SK-N-MC (cell line): ENCODE measurements at regions not wholly inside any gene's neighbourhood (a gene's known extent, or its start where the extent isn't known, plus 50 kb on each side); places are given as distances from the start of the nearest gene placed in this dataset.

Experiments
- DNase-seq: peaks from one replicate; pipeline ENCODE4 v3.0.0-alpha.2; 2011; ENCODE audit warnings: low read depth, low spot score
- H3K27ac ChIP-seq: fragments of 200-600 bp; sonication (generic); 2 replicates; pipeline ENCODE4 v1.5.1; 2016; ENCODE audit warnings: mixed run types
- H3K36me3 ChIP-seq: fragments of 200-600 bp; sonication (generic); 2 replicates; pipeline ENCODE4 v1.6.1; 2017; ENCODE audit warnings: antibody characterized with exemption, low read length, mixed read lengths; ENCODE audit not compliant: insufficient read depth
- H3K4me3 ChIP-seq: fragments of 200-600 bp; sonication (generic); 2 replicates; pipeline ENCODE4 v1.5.1; 2016
- H3K9ac ChIP-seq: fragments of 200-600 bp; sonication (generic); 2 replicates; pipeline ENCODE4 v1.8.0; 2017; ENCODE audit warnings: mixed run types, mixed read lengths; ENCODE audit not compliant: insufficient read length
- H3K9me3 ChIP-seq: fragments of 200-600 bp; sonication (generic); 2 replicates; pipeline ENCODE4 v1.6.1; 2017; ENCODE audit warnings: low read depth, mild to moderate bottlenecking, antibody characterized with exemption, low read length, moderate library complexity, mixed read lengths
- EZH2 ChIP-seq: fragments of 200-600 bp; sonication (generic); IDR thresholded peaks from one replicate; pipeline ENCODE4 v1.6.1; 2017; ENCODE audit warnings: antibody characterized with exemption
- FOXP2 ChIP-seq: optimal IDR thresholded peaks from 2 replicates; pipeline ENCODE3; 2011; ENCODE audit warnings: mild to moderate bottlenecking, moderate library complexity; ENCODE audit not compliant: insufficient read depth; ENCODE audit errors: extremely low read length, control extremely low read depth
- POLR2AphosphoS5 ChIP-seq: IDR thresholded peaks from 2 replicates; pipeline ENCODE4 v1.6.1; 2012; ENCODE audit warnings: mild to moderate bottlenecking, low read depth, low read length, borderline replicate concordance

DNA sequence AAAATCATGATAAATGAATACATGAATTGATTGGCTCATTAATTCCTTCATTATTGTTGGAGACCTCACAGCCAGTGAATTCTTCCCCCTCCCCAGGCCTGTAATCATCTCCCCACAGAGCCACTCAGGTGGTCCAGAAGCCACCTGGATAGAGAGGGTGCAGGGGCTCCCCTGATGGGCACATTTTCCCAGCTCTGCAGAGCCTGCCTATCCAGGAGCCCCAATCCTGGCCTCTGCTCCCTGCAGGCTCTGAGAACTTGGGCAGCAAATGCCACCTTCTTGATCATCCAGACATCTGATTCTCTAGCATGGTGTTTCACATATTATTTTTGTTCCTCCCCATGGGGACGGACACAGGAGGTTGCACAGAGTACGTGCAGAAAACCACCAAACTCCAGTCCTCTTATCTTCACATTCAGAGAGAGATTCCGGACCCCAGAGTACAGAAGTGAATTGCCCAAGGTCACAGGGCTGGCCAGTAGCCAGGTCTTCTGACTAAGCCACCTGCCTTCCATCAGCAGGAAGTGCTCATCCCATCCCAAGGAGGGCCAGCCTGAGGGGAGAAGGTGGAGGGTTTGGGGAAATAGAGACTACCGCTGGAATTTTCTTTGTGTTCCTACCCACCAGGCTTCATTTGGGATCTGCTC is 348.0 kb downstream of the BUD13 start:
- DNase-seq, result no peak
- Histone ChIP-seq H3K9me3 (no peaks in the 10 kb centered on the region), H3K9ac (no peak overlapping the region), H3K36me3 (no peaks in the 10 kb centered on the region), H3K27ac (no peak overlapping the region), H3K4me3 (no peak overlapping the region)
- TF ChIP-seq EZH2 (no peak), POLR2AphosphoS5 (no peak), FOXP2 (no peak)

DNA sequence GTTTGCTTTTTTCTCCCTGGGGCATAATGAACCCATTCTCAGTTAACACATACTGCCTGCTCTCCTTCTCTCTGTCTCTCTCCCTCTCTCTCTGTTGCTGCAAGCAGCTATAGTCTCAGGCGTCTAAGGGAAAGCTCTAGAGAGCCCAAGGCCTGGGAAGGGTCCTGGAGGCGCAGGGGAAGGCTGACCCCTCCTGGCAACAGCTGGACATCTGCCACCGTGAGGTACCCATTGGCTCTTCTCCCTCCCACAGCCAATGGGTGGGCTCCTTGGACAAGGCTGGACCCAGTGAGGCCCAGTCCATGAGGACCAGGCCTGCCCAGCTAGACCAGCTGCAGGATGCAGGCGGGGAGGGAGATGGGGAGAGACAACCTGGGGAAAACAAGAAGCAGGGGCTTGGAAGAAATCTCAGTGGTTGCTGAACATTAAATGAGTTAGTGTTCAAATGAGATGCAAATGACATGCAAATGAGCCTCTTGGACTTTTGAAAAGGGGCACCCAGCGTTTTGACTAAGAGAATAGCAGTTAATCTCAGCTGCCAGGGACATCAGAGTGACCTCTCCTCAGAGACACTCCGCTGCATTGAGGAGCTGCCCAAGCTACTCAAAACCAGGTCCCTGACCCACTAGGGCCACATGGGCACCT is 349.7 kb downstream of the BUD13 start:
- no peak for TF ChIP-seq EZH2
- no peak for TF ChIP-seq FOXP2
- no peak for TF ChIP-seq POLR2AphosphoS5
- H3K4me3 ChIP-seq, result no peak overlapping the region
- no peaks in the 10 kb centered on the region for H3K36me3 ChIP-seq
- H3K9me3 ChIP-seq, result no peaks in the 10 kb centered on the region
- no peak overlapping the region for H3K9ac ChIP-seq
- H3K27ac ChIP-seq, result no peak overlapping the region
- DNase-seq, result no peak

DNA sequence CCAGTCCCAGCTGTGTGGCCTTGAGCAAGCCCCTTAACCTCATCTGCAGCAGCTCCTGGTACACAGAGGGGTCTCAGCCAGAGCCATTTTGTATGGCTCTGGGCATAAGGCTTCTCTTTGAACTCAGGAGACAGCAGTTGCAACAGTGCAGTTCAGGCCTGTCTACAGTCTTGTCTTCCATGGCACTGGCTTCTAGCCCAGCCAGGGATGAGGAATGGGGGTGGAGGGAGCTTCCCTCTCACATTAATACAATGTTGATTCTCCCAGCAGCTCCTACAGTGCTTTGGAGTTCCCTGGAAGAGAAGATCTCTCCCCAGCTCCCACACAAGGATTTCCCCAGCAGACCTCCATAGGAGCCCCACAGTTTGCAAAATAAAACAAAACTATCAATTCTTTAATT is 350.2 kb downstream of the BUD13 start:
- Histone ChIP-seq H3K36me3 (no peaks in the 10 kb centered on the region), H3K9me3 (no peaks in the 10 kb centered on the region), H3K4me3 (no peak overlapping the region), H3K9ac (no peak overlapping the region), H3K27ac (no peak overlapping the region)
- DNase-seq, result no peak
- no peak for TF ChIP-seq EZH2
- TF ChIP-seq FOXP2, result no peak

DNA sequence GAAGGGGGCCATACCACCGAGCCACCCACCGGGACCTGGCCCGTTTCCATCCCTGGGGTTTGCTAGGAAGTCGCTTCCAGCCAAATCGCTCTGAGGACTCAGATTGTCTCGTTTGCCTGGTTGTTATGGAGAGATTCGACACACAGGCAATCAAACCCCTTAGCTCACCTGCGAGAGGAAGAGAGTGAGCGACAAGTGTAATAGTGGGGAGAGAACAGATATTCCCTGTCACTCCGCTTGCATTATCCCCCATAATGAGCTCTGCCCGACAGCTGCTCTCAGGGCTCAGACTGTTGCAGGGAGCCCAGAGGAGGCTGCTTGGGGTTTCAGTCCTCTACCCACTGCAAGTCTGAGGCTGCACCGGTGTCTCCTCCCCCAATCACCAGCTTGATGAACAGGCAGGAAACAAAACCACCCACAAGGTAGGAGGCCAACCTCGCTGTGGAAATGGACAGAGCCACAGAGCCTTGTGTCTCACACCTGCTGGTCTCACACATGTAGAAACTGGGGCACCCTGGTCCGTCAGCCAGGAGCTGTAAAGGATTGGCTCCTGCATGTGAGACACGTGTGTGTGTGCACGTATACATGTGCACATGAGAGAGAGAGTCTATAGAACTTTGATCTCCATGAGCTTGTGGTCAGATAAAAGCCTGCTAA is 351.1 kb downstream of the BUD13 start:
- no peak overlapping the region for H3K27ac ChIP-seq
- no peaks in the 10 kb centered on the region for H3K9me3 ChIP-seq
- H3K36me3 ChIP-seq, result no peaks in the 10 kb centered on the region
- DNase-seq, result no peak
- no peak for TF ChIP-seq EZH2
- no peak for TF ChIP-seq FOXP2
- no peak for TF ChIP-seq POLR2AphosphoS5
- no peak overlapping the region for H3K4me3 ChIP-seq
- no peak overlapping the region for H3K9ac ChIP-seq

DNA sequence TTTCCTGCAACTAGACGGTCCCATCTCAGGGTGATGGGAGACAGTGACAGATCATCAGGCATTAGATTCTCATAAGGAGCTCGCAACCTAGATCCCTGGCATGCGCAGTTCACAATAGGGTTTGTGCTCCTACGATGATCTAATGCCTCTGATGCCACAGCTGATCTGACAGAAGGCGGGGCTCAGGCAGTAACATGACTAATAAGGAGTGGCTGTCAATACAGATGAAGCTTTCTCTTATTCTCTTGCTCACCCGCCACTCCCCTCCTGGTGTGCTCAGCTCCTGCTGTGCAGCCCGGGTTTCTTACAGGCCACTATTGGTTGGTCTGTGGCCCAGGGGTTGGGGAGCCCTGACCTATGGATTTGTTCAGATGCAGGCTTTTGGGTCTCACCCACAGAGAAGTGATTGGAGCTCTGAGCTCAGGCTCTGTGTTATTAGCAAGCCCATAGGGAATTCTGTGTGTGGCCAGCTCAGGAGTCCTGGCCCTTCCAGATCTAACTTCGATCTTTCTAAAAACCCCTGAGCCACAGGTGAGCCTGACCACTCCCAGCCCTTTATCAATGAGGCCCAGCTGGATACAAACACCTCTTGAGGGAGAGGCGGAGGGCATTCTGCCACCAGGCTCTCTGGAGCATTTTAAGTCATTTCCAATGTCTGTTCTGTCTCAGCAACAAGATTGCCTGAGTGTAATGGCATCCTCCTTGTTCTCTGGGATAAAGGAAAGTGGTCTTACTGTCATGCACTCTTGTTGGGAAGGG is 351.8 kb downstream of the BUD13 start:
- no peak overlapping the region for H3K9ac ChIP-seq
- no peaks in the 10 kb centered on the region for H3K36me3 ChIP-seq
- no peak for TF ChIP-seq FOXP2
- TF ChIP-seq POLR2AphosphoS5, result no peak
- TF ChIP-seq EZH2, result no peak
- no peak overlapping the region for H3K27ac ChIP-seq
- no peak for DNase-seq
- no peak overlapping the region for H3K4me3 ChIP-seq
- H3K9me3 ChIP-seq, result no peaks in the 10 kb centered on the region

DNA sequence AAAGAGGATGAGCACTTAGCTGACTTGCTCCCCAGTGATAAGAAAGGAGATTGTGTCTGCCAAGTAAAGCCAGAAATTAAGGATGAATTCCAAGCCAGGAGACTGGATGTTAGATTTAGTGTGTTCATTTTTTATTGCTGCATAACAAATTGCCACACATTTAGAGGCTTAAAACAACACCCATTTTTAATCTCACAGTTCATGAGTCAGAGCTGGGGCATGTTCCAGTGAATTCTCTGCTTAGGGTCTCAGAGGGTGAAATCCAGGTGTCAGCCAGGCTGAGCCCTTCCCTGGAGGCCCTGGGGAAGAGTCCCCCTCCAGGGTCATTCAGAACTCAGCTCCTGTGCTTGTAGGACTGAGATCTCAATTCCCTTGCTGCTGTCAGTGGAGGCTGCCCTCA is 352.8 kb downstream of the BUD13 start:
- Histone ChIP-seq H3K4me3 (no peak overlapping the region), H3K9me3 (no peaks in the 10 kb centered on the region)

DNA sequence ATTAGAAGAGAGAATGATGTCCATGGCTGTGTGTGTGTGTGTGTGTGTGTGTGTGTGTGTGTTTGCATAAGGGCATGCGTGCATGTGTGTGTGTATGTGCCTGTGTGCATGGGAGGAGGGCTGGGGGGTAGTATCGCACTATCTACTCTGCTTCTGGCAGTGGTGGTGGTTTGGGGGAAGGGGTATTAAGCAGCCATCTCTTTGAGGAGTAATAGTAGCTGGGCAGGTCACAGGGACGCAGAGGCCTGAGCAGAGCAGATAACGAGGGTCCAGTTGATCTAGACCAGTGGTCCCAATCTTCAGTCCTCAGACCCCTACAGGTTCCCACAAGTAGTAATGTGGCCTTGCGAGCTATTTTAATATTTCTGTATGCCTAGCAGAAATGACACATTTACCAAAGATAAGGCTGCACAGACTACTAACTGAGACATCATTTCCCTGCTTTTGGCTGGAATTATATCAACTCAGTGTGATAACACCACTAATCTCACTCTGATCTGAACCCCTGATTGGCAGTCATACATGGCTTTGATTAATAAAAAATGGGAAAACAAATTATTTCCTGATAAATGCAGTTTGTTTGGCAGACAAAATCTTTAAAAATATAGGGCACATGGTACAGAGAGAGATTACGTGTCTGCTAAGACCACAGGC is 354.3 kb downstream of the BUD13 start:
- Histone ChIP-seq H3K4me3 (no peak overlapping the region), H3K36me3 (no peaks in the 10 kb centered on the region), H3K9ac (no peak overlapping the region), H3K9me3 (no peaks in the 10 kb centered on the region), H3K27ac (no peak overlapping the region)
- no peak for DNase-seq
- TF ChIP-seq EZH2, result no peak
- no peak for TF ChIP-seq FOXP2
- TF ChIP-seq POLR2AphosphoS5, result no peak

More for the DNA sequence above, 352.8 kb downstream of the BUD13 start:
- DNase-seq, result no peak
- Histone ChIP-seq H3K27ac (no peak overlapping the region), H3K9ac (no peak overlapping the region), H3K36me3 (no peaks in the 10 kb centered on the region)
- no peak for TF ChIP-seq EZH2
- no peak for TF ChIP-seq POLR2AphosphoS5
- TF ChIP-seq FOXP2, result no peak

DNA sequence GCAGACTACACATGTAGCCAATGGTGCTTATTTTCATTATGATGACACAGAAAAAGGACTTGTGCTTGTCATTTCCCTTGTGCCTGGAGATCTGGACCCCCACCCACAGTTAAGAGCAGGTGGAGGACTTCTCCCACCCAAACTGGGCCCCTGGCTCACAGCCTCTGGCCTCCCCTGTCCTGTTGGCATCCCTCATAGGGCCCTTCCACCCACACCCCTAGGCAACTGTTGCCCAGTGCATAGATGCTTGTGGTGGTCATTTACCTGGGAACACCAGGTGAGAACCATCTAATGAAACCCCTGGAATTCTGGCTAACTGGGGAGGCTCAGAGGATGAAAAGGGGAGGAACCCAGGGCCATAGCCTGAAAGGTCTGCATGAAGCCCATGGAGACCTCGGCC is 355.9 kb downstream of the BUD13 start:
- DNase-seq, result no peak
- H3K9ac ChIP-seq, result no peak overlapping the region
- H3K36me3 ChIP-seq, result no peaks in the 10 kb centered on the region
- TF ChIP-seq POLR2AphosphoS5 (no peak), EZH2 (no peak)
- H3K27ac ChIP-seq, result no peak overlapping the region
- no peak overlapping the region for H3K4me3 ChIP-seq
- no peaks in the 10 kb centered on the region for H3K9me3 ChIP-seq
